K562 (cell line): ENCODE measurements at regions not wholly inside any gene's neighbourhood (a gene's known extent, or its start where the extent isn't known, plus 50 kb on each side); places are given as distances from the start of the nearest gene placed in this dataset.

Source experiments
- ATAC-seq: fragments of 200-7000 bp; cut with Tn5 transposase; 3 replicates; pipeline ENCODE4 v1.9.1; 2020; ENCODE audit warnings: moderate library complexity
- BruUV-seq: library from RNA; stranded (reverse); fragments of 400-500 nt; replicated peaks from 2 replicates; lab custom pipeline; 2021; lab: Mats Ljungman, UMichigan
- CTCF ChIA-PET: fragments of 300-600 bp; formaldehyde crosslinking; extraction: SDS; loops from one replicate; lab custom pipeline; 2021; ENCODE audit warnings: low intra/inter-chr PET ratio; lab: Yijun Ruan, JAX
- POLR2A ChIA-PET: fragments of 300-600, 350-650 bp; sonication (Branson Sonifier 250); formaldehyde crosslinking; extraction: SDS; loops from one replicate; lab custom pipeline; 2021; ENCODE audit warnings: antibody characterized with exemption, inconsistent platforms; lab: Yijun Ruan, JAX
- DNase-seq, 4 experiments: peaks; one replicate each; pipeline versions ENCODE4 v3.0.0 to v3.0.0-alpha.2; 2011 to 2018; ENCODE audit warnings: low spot score in 3 of 4, mixed read lengths in 3 of 4; ENCODE audit errors: extremely low read depth in 1 of 4
- FAIRE-seq: peaks from 2 replicates; lab custom pipeline; 2011; peaks lifted over from hg19 to GRCh38; lab: Jason Lieb, UNC
- H2AFZ ChIP-seq: 2 replicates; pipeline ENCODE4 v1.6.0; 2011; ENCODE audit warnings: low read depth, low read length, control low read depth, inconsistent platforms
- H3K27ac ChIP-seq: fragments of 200-600 bp; 3 replicates; pipeline ENCODE4 v1.8.0; 2011; ENCODE audit warnings: low read depth, mild to moderate bottlenecking, control low read depth, inconsistent platforms, low read length, moderate library complexity, mixed read lengths; ENCODE audit errors: extremely low read depth
- H3K27me3 ChIP-seq, 2 experiments: fragments of 300-600 bp in 1 of 2; 2 replicates in 1 of 2; 3 replicates in 1 of 2; pipeline versions ENCODE4 v1.6.0 to v1.8.0; 2011; ENCODE audit warnings: inconsistent platforms in 2 of 2, low read length in 2 of 2, mild to moderate bottlenecking in 1 of 2, mixed read lengths in 1 of 2, moderate library complexity in 1 of 2; ENCODE audit not compliant: control insufficient read depth in 2 of 2, insufficient read depth in 2 of 2
- H3K36me3 ChIP-seq: fragments of 300-600 bp; 3 replicates; pipeline ENCODE4 v1.8.0; 2011; ENCODE audit warnings: mild to moderate bottlenecking, low read length, inconsistent platforms; ENCODE audit not compliant: control insufficient read depth, insufficient read depth
- H3K4me1 ChIP-seq, 2 experiments: fragments of 200-600 bp in 1 of 2; replicated peaks in 1 of 2; 2 replicates in 1 of 2; 3 replicates in 1 of 2; pipeline versions ENCODE4 v1.5.1 to v1.8.0; 2011; ENCODE audit warnings: inconsistent platforms in 2 of 2, low read length in 2 of 2, mild to moderate bottlenecking in 1 of 2, mixed read lengths in 1 of 2, moderate library complexity in 1 of 2; ENCODE audit not compliant: control insufficient read depth in 2 of 2, insufficient read depth in 2 of 2
- H3K4me2 ChIP-seq: 2 replicates; pipeline ENCODE4 v1.6.1; 2011; ENCODE audit warnings: low read length, control low read depth, inconsistent platforms, mixed read lengths; ENCODE audit not compliant: insufficient read depth
- H3K4me3 ChIP-seq: fragments of 200-600 bp; sonication (generic), shearing (Covaris generic); 2 replicates; pipeline ENCODE4 v1.5.1; 2016; ENCODE audit warnings: control low read depth, inconsistent platforms
- H3K79me2 ChIP-seq: fragments of 200-600 bp; 3 replicates; pipeline ENCODE4 v1.8.0; 2011; ENCODE audit warnings: low read length, inconsistent platforms; ENCODE audit not compliant: control insufficient read depth, insufficient read depth
- H3K9ac ChIP-seq, 2 experiments: 2 replicates each; pipeline versions ENCODE4 v1.6.0 to v1.6.1; 2011; ENCODE audit warnings: low read depth in 2 of 2, low read length in 2 of 2, control low read depth in 1 of 2, inconsistent platforms in 1 of 2, mild to moderate bottlenecking in 1 of 2, mixed read lengths in 1 of 2; ENCODE audit not compliant: insufficient read depth in 1 of 2
- H3K9me1 ChIP-seq: one replicate; pipeline ENCODE4 v1.6.0; 2011; ENCODE audit warnings: inconsistent platforms, mild to moderate bottlenecking, low read length, moderate library complexity; ENCODE audit not compliant: control insufficient read depth, insufficient read depth
- H3K9me3 ChIP-seq: replicated peaks from 2 replicates; pipeline ENCODE4 v1.5.1; 2011; ENCODE audit warnings: low read depth, low read length, inconsistent platforms; ENCODE audit not compliant: control insufficient read depth, insufficient read depth
- H4K20me1 ChIP-seq: replicated peaks from 2 replicates; pipeline ENCODE4 v1.6.1; 2011; ENCODE audit warnings: low read length, inconsistent platforms, mixed read lengths; ENCODE audit not compliant: control insufficient read depth, insufficient read depth
- FOS ChIP-seq: IDR thresholded peaks from 3 replicates; pipeline ENCODE4 v1.6.1; 2011; ENCODE audit not compliant: insufficient read length; ENCODE audit errors: extremely low read depth
- FOXA3 ChIP-seq, 2 experiments: fragments of 450-650 bp in 1 of 2; sonication (generic) in 1 of 2; formaldehyde crosslinking; IDR thresholded peaks in 1 of 2; conservative IDR thresholded peaks in 1 of 2; 2 replicates each; pipeline versions ENCODE4 v1.4.0 to v1.8.0; 2020 to 2022; ENCODE audit warnings: mild to moderate bottlenecking in 2 of 2, missing genetic modification reagents in 1 of 2
- HNRNPUL1 ChIP-seq: fragments of 200-400 bp; formaldehyde crosslinking; IDR thresholded peaks from 2 replicates; pipeline ENCODE4 v1.6.1; 2017; ENCODE audit warnings: low read length
- KAT2B ChIP-seq: IDR thresholded peaks from one replicate; pipeline ENCODE4 v1.6.1; 2012; ENCODE audit warnings: low read depth, mild to moderate bottlenecking, control low read depth, inconsistent platforms, low read length, moderate library complexity
- NR4A1 ChIP-seq, 2 experiments: fragments of 250-450 bp in 1 of 2; fragments of 450-650 bp in 1 of 2; sonication (Bioruptor Pico) in 1 of 2; IDR thresholded peaks; 2 replicates each; pipeline versions ENCODE4 v1.4.0 to v1.6.1; 2016 to 2020; ENCODE audit warnings: mild to moderate bottlenecking in 2 of 2, missing compliant biosample characterization in 1 of 2, missing genetic modification characterization in 1 of 2, moderate library complexity in 1 of 2
- ZFP30 ChIP-seq: fragments of 250-450 bp; sonication (Bioruptor Pico); IDR thresholded peaks from 2 replicates; pipeline ENCODE4 v1.8.0; 2022; ENCODE audit warnings: moderate library complexity, mild to moderate bottlenecking, inconsistent platforms, borderline replicate concordance
- ZNF707 ChIP-seq: fragments of 250-450 bp; sonication (Bioruptor Pico); conservative IDR thresholded peaks from 2 replicates; pipeline ENCODE4 v1.8.0; 2022; ENCODE audit warnings: inconsistent platforms, mild to moderate bottlenecking, moderate library complexity
- ZSCAN29 ChIP-seq: fragments of 450-650 bp; IDR thresholded peaks from 2 replicates; pipeline ENCODE4 v1.6.1; 2017
- WGBS: fragments of 100-300 bp; shearing (Covaris generic); methylation state at CpG from one replicate; pipeline ENCODE4 v1.1.6; 2016; ENCODE audit warnings: low coverage, mixed read lengths; ENCODE audit not compliant: insufficient coverage; ENCODE audit errors: missing lambda C conversion rate; 5-methylcytosine and 5-hydroxymethylcytosine counted together
- in situ Hi-C: fragments of 300-500 bp; cut with MboI; formaldehyde crosslinking; loops from 4 replicates; pipeline ENCODE4 v1.15.0; 2018; ENCODE audit warnings: inconsistent platforms, mixed read lengths
- intact Hi-C: fragments of 100-400 bp; cut with micrococcal nuclease; formaldehyde crosslinking; loops from 2 replicates; pipeline ENCODE4 v1.14.2; 2022
- TF ChIP-seq, protein P1 (sequence below): sonication (generic); formaldehyde crosslinking; IDR thresholded peaks from 2 replicates; pipeline ENCODE4 v1.8.1; 2023; ENCODE audit warnings: mild to moderate bottlenecking, missing genetic modification reagents
- TF ChIP-seq, protein P2 (sequence below), 2 experiments: fragments of 450-650 bp in 1 of 2; sonication (generic) in 1 of 2; formaldehyde crosslinking in 1 of 2; IDR thresholded peaks in 1 of 2; conservative IDR thresholded peaks in 1 of 2; 2 replicates each; pipeline versions ENCODE4 v1.6.1 to v1.8.1; 2016 to 2023; ENCODE audit warnings: mild to moderate bottlenecking in 2 of 2, moderate library complexity in 2 of 2, inconsistent platforms in 1 of 2, missing genetic modification reagents in 1 of 2
- TF ChIP-seq, protein P3 (sequence below): fragments of 450-650 bp; formaldehyde crosslinking; IDR thresholded peaks from 2 replicates; pipeline ENCODE4 v1.4.0; 2020; ENCODE audit warnings: mild to moderate bottlenecking
- TF ChIP-seq, protein P4 (sequence below): fragments of 250-450 bp; sonication (Bioruptor Pico); IDR thresholded peaks from 2 replicates; pipeline ENCODE4 v1.9.0; 2021; ENCODE audit warnings: mild to moderate bottlenecking, inconsistent platforms

DNA sequence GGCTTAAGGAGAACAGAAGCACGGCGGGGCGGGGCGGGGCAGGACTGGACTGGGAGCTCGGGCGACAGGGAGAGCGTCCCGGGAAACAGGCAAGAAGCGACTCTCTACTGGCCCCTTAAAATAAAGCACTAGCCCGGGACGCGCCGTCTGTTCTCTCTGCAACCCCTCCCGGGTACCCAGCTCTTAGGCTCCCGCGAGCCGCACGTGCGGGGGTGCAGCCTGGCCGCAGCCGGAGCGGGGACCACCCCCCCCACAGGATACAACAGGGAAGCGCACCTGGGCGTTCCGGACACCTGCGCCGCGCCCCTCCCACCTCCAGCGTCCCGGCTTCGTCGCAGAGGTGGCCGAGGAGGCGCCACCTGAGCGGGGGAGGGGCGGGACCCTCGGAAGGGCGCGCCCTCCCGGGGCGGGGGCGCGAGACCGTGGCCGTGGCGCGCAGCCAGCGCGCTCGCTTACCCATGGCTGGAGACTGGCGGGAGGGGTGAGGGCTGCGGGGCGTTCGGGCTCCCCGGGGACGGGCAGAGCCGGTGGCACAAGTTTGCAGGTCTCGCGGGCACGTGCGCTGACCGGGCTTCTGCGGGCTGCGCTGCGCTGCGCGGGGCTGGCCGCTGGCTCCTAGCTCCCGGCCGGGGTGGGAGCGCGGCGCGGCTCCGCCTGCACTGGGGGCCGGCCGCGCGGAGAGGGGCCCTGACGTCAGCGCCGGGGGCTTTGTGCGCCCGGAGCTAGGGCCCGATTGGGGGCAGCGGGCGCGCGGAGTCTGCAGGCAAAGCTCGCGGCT, 91.5 kb downstream of the GEMIN8 start:
- no peak for FAIRE-seq
- CTCF ChIA-PET: no interaction called here
- DNase-seq: no peak
- peaks cover 0 to 9% of the 10 kb centered on the region in 2 experiments; a peak in 1 of 5 replicates for H3K4me1 ChIP-seq
- no peaks in the 10 kb centered on the region for H4K20me1 ChIP-seq
- POLR2A ChIA-PET: no interaction called here
- no peaks in the 10 kb centered on the region for H3K9me1 ChIP-seq
- no peak overlapping the region for H2AFZ ChIP-seq
- no peak overlapping the region for H3K9ac ChIP-seq
- intact Hi-C loops (no loop called here), in situ Hi-C loops (no loop called here)
- no peak for ATAC-seq
- H3K36me3 ChIP-seq: no peaks in the 10 kb centered on the region
- no TSS peak for BruUV-seq
- H3K4me2 ChIP-seq: no peak overlapping the region
- no peak overlapping the region for H3K27ac ChIP-seq
- H3K4me3 ChIP-seq: no peak overlapping the region
- no peaks in the 10 kb centered on the region for H3K79me2 ChIP-seq
- WGBS: 33% methylated on average over 31 of the region's 91 CpGs
- peaks cover 8 to 21% of the 10 kb centered on the region in 2 experiments; a peak in 3 of 5 replicates for H3K27me3 ChIP-seq
- no peaks in the 10 kb centered on the region for H3K9me3 ChIP-seq
- TF ChIP-seq, protein P1, sequence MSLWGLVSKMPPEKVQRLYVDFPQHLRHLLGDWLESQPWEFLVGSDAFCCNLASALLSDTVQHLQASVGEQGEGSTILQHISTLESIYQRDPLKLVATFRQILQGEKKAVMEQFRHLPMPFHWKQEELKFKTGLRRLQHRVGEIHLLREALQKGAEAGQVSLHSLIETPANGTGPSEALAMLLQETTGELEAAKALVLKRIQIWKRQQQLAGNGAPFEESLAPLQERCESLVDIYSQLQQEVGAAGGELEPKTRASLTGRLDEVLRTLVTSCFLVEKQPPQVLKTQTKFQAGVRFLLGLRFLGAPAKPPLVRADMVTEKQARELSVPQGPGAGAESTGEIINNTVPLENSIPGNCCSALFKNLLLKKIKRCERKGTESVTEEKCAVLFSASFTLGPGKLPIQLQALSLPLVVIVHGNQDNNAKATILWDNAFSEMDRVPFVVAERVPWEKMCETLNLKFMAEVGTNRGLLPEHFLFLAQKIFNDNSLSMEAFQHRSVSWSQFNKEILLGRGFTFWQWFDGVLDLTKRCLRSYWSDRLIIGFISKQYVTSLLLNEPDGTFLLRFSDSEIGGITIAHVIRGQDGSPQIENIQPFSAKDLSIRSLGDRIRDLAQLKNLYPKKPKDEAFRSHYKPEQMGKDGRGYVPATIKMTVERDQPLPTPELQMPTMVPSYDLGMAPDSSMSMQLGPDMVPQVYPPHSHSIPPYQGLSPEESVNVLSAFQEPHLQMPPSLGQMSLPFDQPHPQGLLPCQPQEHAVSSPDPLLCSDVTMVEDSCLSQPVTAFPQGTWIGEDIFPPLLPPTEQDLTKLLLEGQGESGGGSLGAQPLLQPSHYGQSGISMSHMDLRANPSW (CRISPR knock-in tag): no peak
- TF ChIP-seq, protein P2, sequence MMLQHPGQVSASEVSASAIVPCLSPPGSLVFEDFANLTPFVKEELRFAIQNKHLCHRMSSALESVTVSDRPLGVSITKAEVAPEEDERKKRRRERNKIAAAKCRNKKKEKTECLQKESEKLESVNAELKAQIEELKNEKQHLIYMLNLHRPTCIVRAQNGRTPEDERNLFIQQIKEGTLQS (IDR thresholded peaks at IDR 0.05): no peak
- TF ChIP-seq, protein P2 (CRISPR knock-in tag; conservative IDR thresholded peaks at IDR 0.05): no peak
- TF ChIP-seq, protein P3, sequence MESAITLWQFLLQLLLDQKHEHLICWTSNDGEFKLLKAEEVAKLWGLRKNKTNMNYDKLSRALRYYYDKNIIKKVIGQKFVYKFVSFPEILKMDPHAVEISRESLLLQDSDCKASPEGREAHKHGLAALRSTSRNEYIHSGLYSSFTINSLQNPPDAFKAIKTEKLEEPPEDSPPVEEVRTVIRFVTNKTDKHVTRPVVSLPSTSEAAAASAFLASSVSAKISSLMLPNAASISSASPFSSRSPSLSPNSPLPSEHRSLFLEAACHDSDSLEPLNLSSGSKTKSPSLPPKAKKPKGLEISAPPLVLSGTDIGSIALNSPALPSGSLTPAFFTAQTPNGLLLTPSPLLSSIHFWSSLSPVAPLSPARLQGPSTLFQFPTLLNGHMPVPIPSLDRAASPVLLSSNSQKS (CRISPR knock-in tag): no peak
- TF ChIP-seq FOXA3 (CRISPR knock-in tag; conservative IDR thresholded peaks at IDR 0.05 in 1 of 2, IDR thresholded peaks at IDR 0.05 in 1 of 2) (no peak), ZFP30 (no peak), ZNF707 (CRISPR knock-in tag) (no peak), KAT2B (no peak), NR4A1 (CRISPR knock-in tag; IDR thresholded peaks at IDR 0.05) (no peak), NR4A1 (tag; IDR thresholded peaks at IDR 0.05) (no peak), HNRNPUL1 (no peak), FOS (no peak), ZSCAN29 (no peak)
- TF ChIP-seq, protein P4, sequence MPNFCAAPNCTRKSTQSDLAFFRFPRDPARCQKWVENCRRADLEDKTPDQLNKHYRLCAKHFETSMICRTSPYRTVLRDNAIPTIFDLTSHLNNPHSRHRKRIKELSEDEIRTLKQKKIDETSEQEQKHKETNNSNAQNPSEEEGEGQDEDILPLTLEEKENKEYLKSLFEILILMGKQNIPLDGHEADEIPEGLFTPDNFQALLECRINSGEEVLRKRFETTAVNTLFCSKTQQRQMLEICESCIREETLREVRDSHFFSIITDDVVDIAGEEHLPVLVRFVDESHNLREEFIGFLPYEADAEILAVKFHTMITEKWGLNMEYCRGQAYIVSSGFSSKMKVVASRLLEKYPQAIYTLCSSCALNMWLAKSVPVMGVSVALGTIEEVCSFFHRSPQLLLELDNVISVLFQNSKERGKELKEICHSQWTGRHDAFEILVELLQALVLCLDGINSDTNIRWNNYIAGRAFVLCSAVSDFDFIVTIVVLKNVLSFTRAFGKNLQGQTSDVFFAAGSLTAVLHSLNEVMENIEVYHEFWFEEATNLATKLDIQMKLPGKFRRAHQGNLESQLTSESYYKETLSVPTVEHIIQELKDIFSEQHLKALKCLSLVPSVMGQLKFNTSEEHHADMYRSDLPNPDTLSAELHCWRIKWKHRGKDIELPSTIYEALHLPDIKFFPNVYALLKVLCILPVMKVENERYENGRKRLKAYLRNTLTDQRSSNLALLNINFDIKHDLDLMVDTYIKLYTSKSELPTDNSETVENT (CRISPR knock-in tag): no peak
